Uterus (tissue), 2 donors: ENCODE measurements at regions not wholly inside any gene's neighbourhood (a gene's known extent, or its start where the extent isn't known, plus 50 kb on each side); places are given as distances from the start of the nearest gene placed in this dataset.

ENCODE experiments used
- POLR2A ChIP-seq, 2 donors: fragments of 450-650 bp; IDR thresholded peaks; one replicate each; pipeline ENCODE4 v1.6.1; 2016; ENCODE audit warnings: antibody characterized with exemption in 2 of 2, mild to moderate bottlenecking in 1 of 2, moderate library complexity in 1 of 2
- TF ChIP-seq, protein P1 (sequence below), 4 experiments: fragments of 200-600 bp in 2 of 4; fragments of 450-650 bp in 2 of 4; sonication (generic) in 2 of 4; IDR thresholded peaks; one replicate each; pipeline ENCODE4 v1.5.1; 2016 to 2019; ENCODE audit warnings: antibody characterized with exemption in 4 of 4, mild to moderate bottlenecking in 2 of 4, moderate library complexity in 1 of 4

GRCh38 chr12:83933615-83934014 is 979.0 kb downstream of the SLC6A15 start:
- TF ChIP-seq, protein P1, sequence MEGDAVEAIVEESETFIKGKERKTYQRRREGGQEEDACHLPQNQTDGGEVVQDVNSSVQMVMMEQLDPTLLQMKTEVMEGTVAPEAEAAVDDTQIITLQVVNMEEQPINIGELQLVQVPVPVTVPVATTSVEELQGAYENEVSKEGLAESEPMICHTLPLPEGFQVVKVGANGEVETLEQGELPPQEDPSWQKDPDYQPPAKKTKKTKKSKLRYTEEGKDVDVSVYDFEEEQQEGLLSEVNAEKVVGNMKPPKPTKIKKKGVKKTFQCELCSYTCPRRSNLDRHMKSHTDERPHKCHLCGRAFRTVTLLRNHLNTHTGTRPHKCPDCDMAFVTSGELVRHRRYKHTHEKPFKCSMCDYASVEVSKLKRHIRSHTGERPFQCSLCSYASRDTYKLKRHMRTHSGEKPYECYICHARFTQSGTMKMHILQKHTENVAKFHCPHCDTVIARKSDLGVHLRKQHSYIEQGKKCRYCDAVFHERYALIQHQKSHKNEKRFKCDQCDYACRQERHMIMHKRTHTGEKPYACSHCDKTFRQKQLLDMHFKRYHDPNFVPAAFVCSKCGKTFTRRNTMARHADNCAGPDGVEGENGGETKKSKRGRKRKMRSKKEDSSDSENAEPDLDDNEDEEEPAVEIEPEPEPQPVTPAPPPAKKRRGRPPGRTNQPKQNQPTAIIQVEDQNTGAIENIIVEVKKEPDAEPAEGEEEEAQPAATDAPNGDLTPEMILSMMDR (IDR thresholded peaks at IDR 0.05) = no peak
- TF ChIP-seq POLR2A (IDR thresholded peaks at IDR 0.05) = no peak
